Right lobe of liver (tissue), 4 donors: ENCODE measurements at regions not wholly inside any gene's neighbourhood (a gene's known extent, or its start where the extent isn't known, plus 50 kb on each side); places are given as distances from the start of the nearest gene placed in this dataset.

Experiments used
- CTCF ChIP-seq, 4 donors: fragments of 200-600 bp in 3 of 4; fragments of 450-650 bp in 1 of 4; IDR thresholded peaks; one replicate each; pipeline versions ENCODE4 v1.5.1 to v1.8.0; 2016 to 2022; ENCODE audit warnings: antibody characterized with exemption in 4 of 4, mild to moderate bottlenecking in 2 of 4
- POLR2A ChIP-seq: fragments of 450-650 bp; IDR thresholded peaks from one replicate; pipeline ENCODE4 v1.6.1; 2017; ENCODE audit warnings: antibody characterized with exemption, mild to moderate bottlenecking
- donor health status: DM: no; HTN: no; CAD: no.
- donor health status: DM: no; HTN: no; CAD: no.
- donor health status: DM: no; HTN: yes; CAD: no.

DNA sequence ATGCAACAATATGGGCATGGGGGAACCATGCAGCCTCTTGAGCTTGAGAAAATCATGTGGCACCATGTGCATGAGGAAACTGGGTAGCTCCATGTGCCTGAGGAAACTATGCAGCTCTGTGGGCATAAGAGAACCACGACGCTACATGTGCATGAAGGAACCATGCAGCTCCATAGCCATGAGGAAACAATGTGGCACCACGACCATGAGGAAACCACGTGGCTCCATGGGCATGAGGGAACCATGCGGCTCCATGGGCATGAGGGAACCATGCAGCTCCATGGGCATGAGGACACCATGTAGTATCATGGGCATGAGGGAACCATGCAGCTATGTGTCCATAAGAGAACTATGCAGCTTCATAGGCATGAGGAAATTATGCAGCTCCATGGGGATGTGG, 140.8 kb downstream of the CAVIN4 start:
- no peak for TF ChIP-seq CTCF (IDR thresholded peaks at IDR 0.05)
- no peak for TF ChIP-seq POLR2A
